HG03565 (cell line): ENCODE measurements at regions not wholly inside any gene's neighbourhood (a gene's known extent, or its start where the extent isn't known, plus 50 kb on each side); places are given as distances from the start of the nearest gene placed in this dataset.

Experiments
- ATAC-seq: cut with Tn5 transposase; IDR thresholded peaks from one replicate; pipeline ENCODE4 v1.9.1; 2021; ENCODE audit warnings: mild to moderate bottlenecking, moderate library complexity; ENCODE audit not compliant: unreplicated experiment

GRCh38 chr4:10336471-10336870 lies 120.8 kb downstream of the ZNF518B start:
- ATAC-seq, result no peak

GRCh38 chr4:10335050-10335449 lies 122.2 kb downstream of the ZNF518B start:
- no peak for ATAC-seq

GRCh38 chr4:10334506-10335028 lies 122.7 kb downstream of the ZNF518B start:
- no peak for ATAC-seq

GRCh38 chr4:10333942-10334341 lies 123.3 kb downstream of the ZNF518B start:
- ATAC-seq, result no peak

- no peak for ATAC-seq
Observed at GRCh38 chr4:10326075-10326474, 131.2 kb downstream of the ZNF518B start.

GRCh38 chr4:10321931-10322330 lies 135.3 kb downstream of the ZNF518B start:
- ATAC-seq, result no peak

- no peak for ATAC-seq
Observed at GRCh38 chr4:10320130-10320529, 137.1 kb downstream of the ZNF518B start.

- no peak for ATAC-seq
Observed at GRCh38 chr4:10317345-10317744, 139.9 kb downstream of the ZNF518B start.

- ATAC-seq, result no peak
Observed at GRCh38 chr4:10316851-10317250, 140.4 kb downstream of the ZNF518B start.

- ATAC-seq, result no peak
Observed at GRCh38 chr4:10315638-10316037, 141.6 kb downstream of the ZNF518B start.

GRCh38 chr4:10312568-10312967 lies 144.7 kb downstream of the ZNF518B start:
- no peak for ATAC-seq

- no peak for ATAC-seq
Observed at GRCh38 chr4:10311939-10312338, 145.3 kb downstream of the ZNF518B start.

GRCh38 chr4:10305816-10306215 lies 151.4 kb downstream of the ZNF518B start:
- no peak for ATAC-seq

- ATAC-seq, result no peak
Observed at GRCh38 chr4:10303291-10303690, 153.9 kb downstream of the ZNF518B start.

- ATAC-seq, result no peak
Observed at GRCh38 chr4:10302096-10302495, 155.1 kb downstream of the ZNF518B start.

- no peak for ATAC-seq
Observed at GRCh38 chr4:10299601-10300000, 157.6 kb downstream of the ZNF518B start.

GRCh38 chr4:10298681-10299080 lies 158.5 kb downstream of the ZNF518B start:
- ATAC-seq, result no peak

GRCh38 chr4:10296730-10297129 lies 160.5 kb downstream of the ZNF518B start:
- ATAC-seq, result no peak

- ATAC-seq, result no peak
Observed at GRCh38 chr4:10295301-10295700, 161.9 kb downstream of the ZNF518B start.

GRCh38 chr4:10289538-10289906 lies 167.7 kb downstream of the ZNF518B start:
- ATAC-seq, result no peak

GRCh38 chr4:10288830-10289537 lies 168.2 kb downstream of the ZNF518B start:
- no peak for ATAC-seq

GRCh38 chr4:10285028-10285427 lies 168.4 kb upstream of the WDR1 start:
- no peak for ATAC-seq

- ATAC-seq, result no peak
Observed at GRCh38 chr4:10283761-10284160, 167.2 kb upstream of the WDR1 start.
